ENCODE measurements at regions not wholly inside any gene's neighbourhood (a gene's known extent, or its start where the extent isn't known, plus 50 kb on each side); places are given as distances from the start of the nearest gene placed in this dataset.

GRCh38 chr9:11417782-11418181 is 805.0 kb upstream of the PTPRD start:
- TF ChIP-seq, protein P1, sequence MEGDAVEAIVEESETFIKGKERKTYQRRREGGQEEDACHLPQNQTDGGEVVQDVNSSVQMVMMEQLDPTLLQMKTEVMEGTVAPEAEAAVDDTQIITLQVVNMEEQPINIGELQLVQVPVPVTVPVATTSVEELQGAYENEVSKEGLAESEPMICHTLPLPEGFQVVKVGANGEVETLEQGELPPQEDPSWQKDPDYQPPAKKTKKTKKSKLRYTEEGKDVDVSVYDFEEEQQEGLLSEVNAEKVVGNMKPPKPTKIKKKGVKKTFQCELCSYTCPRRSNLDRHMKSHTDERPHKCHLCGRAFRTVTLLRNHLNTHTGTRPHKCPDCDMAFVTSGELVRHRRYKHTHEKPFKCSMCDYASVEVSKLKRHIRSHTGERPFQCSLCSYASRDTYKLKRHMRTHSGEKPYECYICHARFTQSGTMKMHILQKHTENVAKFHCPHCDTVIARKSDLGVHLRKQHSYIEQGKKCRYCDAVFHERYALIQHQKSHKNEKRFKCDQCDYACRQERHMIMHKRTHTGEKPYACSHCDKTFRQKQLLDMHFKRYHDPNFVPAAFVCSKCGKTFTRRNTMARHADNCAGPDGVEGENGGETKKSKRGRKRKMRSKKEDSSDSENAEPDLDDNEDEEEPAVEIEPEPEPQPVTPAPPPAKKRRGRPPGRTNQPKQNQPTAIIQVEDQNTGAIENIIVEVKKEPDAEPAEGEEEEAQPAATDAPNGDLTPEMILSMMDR (IDR thresholded peaks at IDR 0.05; ENCODE audit: borderline replicate concordance, extremely low read depth, low read length, poor library complexity, severe bottlenecking), result no peak
- no peak for TF ChIP-seq EZH2 (IDR thresholded peaks at IDR 0.05; ENCODE audit: borderline replicate concordance, low read depth, low read length, severe bottlenecking)
